Parathyroid adenoma (tissue), 2 donors: ENCODE measurements at regions not wholly inside any gene's neighbourhood (a gene's known extent, or its start where the extent isn't known, plus 50 kb on each side); places are given as distances from the start of the nearest gene placed in this dataset.

Experiments used
- H2AFZ ChIP-seq: fragments of 300-600 bp; sonication (generic); one replicate; pipeline ENCODE4 v1.7.0; 2017; ENCODE audit warnings: antibody characterized with exemption, mild to moderate bottlenecking
- H3K27ac ChIP-seq: fragments of 300-600 bp; sonication (generic); one replicate; pipeline ENCODE4 v1.7.0; 2017
- H3K27me3 ChIP-seq: fragments of 300-600 bp; sonication (generic); one replicate; pipeline ENCODE4 v1.7.0; 2017; ENCODE audit warnings: low read length; ENCODE audit not compliant: control insufficient read depth, insufficient read depth
- H3K36me3 ChIP-seq: fragments of 300-600 bp; sonication (generic); one replicate; pipeline ENCODE4 v1.7.0; 2017; ENCODE audit warnings: low read length; ENCODE audit not compliant: control insufficient read depth, insufficient read depth
- H3K4me1 ChIP-seq: fragments of 300-600 bp; sonication (generic); one replicate; pipeline ENCODE4 v1.7.0; 2017; ENCODE audit warnings: control low read depth
- H3K4me2 ChIP-seq: fragments of 300-600 bp; sonication (generic); one replicate; pipeline ENCODE4 v1.7.0; 2017; ENCODE audit warnings: low read length
- H3K4me3 ChIP-seq: fragments of 300-600 bp; sonication (generic); one replicate; pipeline ENCODE4 v1.7.0; 2017; ENCODE audit warnings: low read depth, low read length
- H3K79me2 ChIP-seq: fragments of 300-600 bp; sonication (generic); one replicate; pipeline ENCODE4 v1.7.0; 2017; ENCODE audit warnings: control low read depth
- H3K9ac ChIP-seq: fragments of 300-600 bp; sonication (generic); one replicate; pipeline ENCODE4 v1.7.0; 2017; ENCODE audit warnings: mild to moderate bottlenecking
- H3K9me3 ChIP-seq: fragments of 300-600 bp; sonication (generic); one replicate; pipeline ENCODE4 v1.7.0; 2017; ENCODE audit warnings: low read length; ENCODE audit not compliant: control insufficient read depth
- TF ChIP-seq, protein P1 (sequence below): fragments of 300-600 bp; sonication (generic); IDR thresholded peaks from one replicate; pipeline ENCODE4 v1.7.0; 2017; ENCODE audit warnings: antibody characterized with exemption, mild to moderate bottlenecking
- donor health status: primary hyperparathyroidism.

GRCh38 chr13:50599046-50599445, 244.4 kb downstream of the DLEU7 start:
- Histone ChIP-seq H3K27ac (no peak overlapping the region), H3K4me2 (no peak overlapping the region), H2AFZ (no peak overlapping the region), H3K27me3 (no peaks in the 10 kb centered on the region), H3K36me3 (no peaks in the 10 kb centered on the region), H3K4me1 (peaks cover 3% of the 10 kb centered on the region), H3K9me3 (no peaks in the 10 kb centered on the region), H3K4me3 (no peak overlapping the region), H3K79me2 (no peaks in the 10 kb centered on the region), H3K9ac (no peak overlapping the region)
- TF ChIP-seq, protein P1, sequence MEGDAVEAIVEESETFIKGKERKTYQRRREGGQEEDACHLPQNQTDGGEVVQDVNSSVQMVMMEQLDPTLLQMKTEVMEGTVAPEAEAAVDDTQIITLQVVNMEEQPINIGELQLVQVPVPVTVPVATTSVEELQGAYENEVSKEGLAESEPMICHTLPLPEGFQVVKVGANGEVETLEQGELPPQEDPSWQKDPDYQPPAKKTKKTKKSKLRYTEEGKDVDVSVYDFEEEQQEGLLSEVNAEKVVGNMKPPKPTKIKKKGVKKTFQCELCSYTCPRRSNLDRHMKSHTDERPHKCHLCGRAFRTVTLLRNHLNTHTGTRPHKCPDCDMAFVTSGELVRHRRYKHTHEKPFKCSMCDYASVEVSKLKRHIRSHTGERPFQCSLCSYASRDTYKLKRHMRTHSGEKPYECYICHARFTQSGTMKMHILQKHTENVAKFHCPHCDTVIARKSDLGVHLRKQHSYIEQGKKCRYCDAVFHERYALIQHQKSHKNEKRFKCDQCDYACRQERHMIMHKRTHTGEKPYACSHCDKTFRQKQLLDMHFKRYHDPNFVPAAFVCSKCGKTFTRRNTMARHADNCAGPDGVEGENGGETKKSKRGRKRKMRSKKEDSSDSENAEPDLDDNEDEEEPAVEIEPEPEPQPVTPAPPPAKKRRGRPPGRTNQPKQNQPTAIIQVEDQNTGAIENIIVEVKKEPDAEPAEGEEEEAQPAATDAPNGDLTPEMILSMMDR = no peak

GRCh38 chr13:50599927-50600326, 243.6 kb downstream of the DLEU7 start:
- TF ChIP-seq, protein P1 = no peak
- Histone ChIP-seq H3K9ac (no peak overlapping the region), H3K4me3 (no peak overlapping the region), H3K27ac (no peak overlapping the region), H3K27me3 (no peaks in the 10 kb centered on the region), H3K4me1 (peaks cover 3% of the 10 kb centered on the region), H3K79me2 (no peaks in the 10 kb centered on the region), H2AFZ (no peak overlapping the region), H3K4me2 (no peak overlapping the region), H3K9me3 (no peaks in the 10 kb centered on the region), H3K36me3 (no peaks in the 10 kb centered on the region)

- Histone ChIP-seq H3K9me3 (no peaks in the 10 kb centered on the region), H2AFZ (no peak overlapping the region), H3K27me3 (no peaks in the 10 kb centered on the region), H3K4me3 (no peak overlapping the region), H3K4me1 (no peaks in the 10 kb centered on the region), H3K79me2 (no peaks in the 10 kb centered on the region), H3K4me2 (no peak overlapping the region), H3K36me3 (no peaks in the 10 kb centered on the region), H3K27ac (no peak overlapping the region), H3K9ac (no peak overlapping the region)
- TF ChIP-seq, protein P1 = no peak
Measured at GRCh38 chr13:50608370-50608769, 235.1 kb downstream of the DLEU7 start.

DNA sequence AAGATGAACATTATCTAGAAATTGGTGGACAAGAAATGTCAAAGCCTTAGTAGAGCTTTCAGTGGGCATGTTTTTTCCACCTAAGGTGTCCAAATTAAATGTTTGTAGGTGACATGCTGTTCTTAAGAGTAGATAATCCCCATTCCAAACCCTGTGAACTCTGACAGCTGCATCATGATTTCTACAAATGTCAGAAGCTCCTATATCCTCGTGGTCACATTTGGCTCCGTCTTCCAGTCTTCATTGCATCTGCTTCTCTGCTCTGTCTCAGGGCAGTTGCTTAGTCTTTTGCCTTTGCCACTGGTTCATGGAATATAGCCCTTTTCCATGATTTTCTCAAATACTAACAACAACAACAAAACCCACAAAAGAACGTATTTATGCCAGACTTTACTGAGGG, 234.5 kb downstream of the DLEU7 start:
- TF ChIP-seq, protein P1 = no peak
- Histone ChIP-seq H3K36me3 (no peaks in the 10 kb centered on the region), H3K9me3 (no peaks in the 10 kb centered on the region), H2AFZ (no peak overlapping the region), H3K27ac (no peak overlapping the region), H3K79me2 (no peaks in the 10 kb centered on the region), H3K27me3 (no peaks in the 10 kb centered on the region), H3K9ac (no peak overlapping the region), H3K4me3 (no peak overlapping the region), H3K4me2 (no peak overlapping the region), H3K4me1 (no peaks in the 10 kb centered on the region)

GRCh38 chr13:50610238-50610637, 233.3 kb downstream of the DLEU7 start:
- H3K9ac ChIP-seq = no peak overlapping the region
- H3K79me2 ChIP-seq = no peaks in the 10 kb centered on the region
- no peak overlapping the region for H3K27ac ChIP-seq
- H3K4me1 ChIP-seq = no peaks in the 10 kb centered on the region
- H3K27me3 ChIP-seq = no peaks in the 10 kb centered on the region
- H3K4me3 ChIP-seq = no peak overlapping the region
- no peak overlapping the region for H2AFZ ChIP-seq
- no peaks in the 10 kb centered on the region for H3K9me3 ChIP-seq
- TF ChIP-seq, protein P1 = no peak
- H3K4me2 ChIP-seq = no peak overlapping the region
- H3K36me3 ChIP-seq = no peaks in the 10 kb centered on the region
